Adrenal gland (tissue), 5 donors: ENCODE measurements at regions not wholly inside any gene's neighbourhood (a gene's known extent, or its start where the extent isn't known, plus 50 kb on each side); places are given as distances from the start of the nearest gene placed in this dataset.

Experiments used
- POLR2A ChIP-seq, 2 donors: fragments of 450-650 bp; IDR thresholded peaks; one replicate each; pipeline ENCODE4 v1.6.1; 2017; ENCODE audit warnings: antibody characterized with exemption in 2 of 2, mild to moderate bottlenecking in 2 of 2, moderate library complexity in 1 of 2
- TF ChIP-seq, protein P1 (sequence below), 6 experiments: fragments of 450-650 bp in 4 of 6; fragments of 200-600 bp in 2 of 6; sonication (generic) in 1 of 6; IDR thresholded peaks; 1 replicate in 5 of 6; 2 replicates in 1 of 6; pipeline versions ENCODE4 v1.5.1 to v1.8.0; 2016 to 2021; ENCODE audit warnings: antibody characterized with exemption in 6 of 6, mild to moderate bottlenecking in 2 of 6, moderate library complexity in 1 of 6
- donor health status: DM: no; HTN: no; CAD: no.

- TF ChIP-seq, protein P1, sequence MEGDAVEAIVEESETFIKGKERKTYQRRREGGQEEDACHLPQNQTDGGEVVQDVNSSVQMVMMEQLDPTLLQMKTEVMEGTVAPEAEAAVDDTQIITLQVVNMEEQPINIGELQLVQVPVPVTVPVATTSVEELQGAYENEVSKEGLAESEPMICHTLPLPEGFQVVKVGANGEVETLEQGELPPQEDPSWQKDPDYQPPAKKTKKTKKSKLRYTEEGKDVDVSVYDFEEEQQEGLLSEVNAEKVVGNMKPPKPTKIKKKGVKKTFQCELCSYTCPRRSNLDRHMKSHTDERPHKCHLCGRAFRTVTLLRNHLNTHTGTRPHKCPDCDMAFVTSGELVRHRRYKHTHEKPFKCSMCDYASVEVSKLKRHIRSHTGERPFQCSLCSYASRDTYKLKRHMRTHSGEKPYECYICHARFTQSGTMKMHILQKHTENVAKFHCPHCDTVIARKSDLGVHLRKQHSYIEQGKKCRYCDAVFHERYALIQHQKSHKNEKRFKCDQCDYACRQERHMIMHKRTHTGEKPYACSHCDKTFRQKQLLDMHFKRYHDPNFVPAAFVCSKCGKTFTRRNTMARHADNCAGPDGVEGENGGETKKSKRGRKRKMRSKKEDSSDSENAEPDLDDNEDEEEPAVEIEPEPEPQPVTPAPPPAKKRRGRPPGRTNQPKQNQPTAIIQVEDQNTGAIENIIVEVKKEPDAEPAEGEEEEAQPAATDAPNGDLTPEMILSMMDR (IDR thresholded peaks at IDR 0.05): no peak
- no peak for TF ChIP-seq POLR2A (IDR thresholded peaks at IDR 0.05)
Observed at GRCh38 chr3:28674212-28674611, 325.6 kb upstream of the AZI2 start.
